ENCODE measurements at regions not wholly inside any gene's neighbourhood (a gene's known extent, or its start where the extent isn't known, plus 50 kb on each side); places are given as distances from the start of the nearest gene placed in this dataset.

DNA sequence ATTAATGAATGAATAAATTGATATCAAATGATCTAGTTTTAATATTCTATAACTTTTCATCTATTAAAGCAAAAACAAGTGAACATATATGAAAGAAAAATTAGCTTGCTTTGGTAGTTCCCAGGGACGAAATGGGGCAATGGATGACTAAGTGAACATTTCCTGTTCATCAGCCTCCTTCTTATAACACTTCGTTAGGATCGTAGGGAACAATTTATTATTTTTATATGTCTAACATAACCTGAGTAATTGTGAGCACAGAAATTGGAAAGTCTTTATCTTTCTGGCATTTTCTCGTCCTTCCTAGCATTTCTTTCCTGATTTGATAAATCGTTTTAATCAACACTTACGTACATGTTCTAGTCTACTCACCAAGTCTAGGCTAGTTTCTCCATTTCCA is 59.1 kb upstream of the PPP1R3C start:
- no CpG with 5 or more reads among the region's 6 CpGs for WGBS (ENCODE audit: extremely low coverage, insufficient read length, low lambda C conversion rate)
- H3K23me2 ChIP-seq (ENCODE audit: insufficient read length, low read depth, low read length, poor library complexity, severe bottlenecking): no peaks in the 10 kb centered on the region
- no peaks in the 10 kb centered on the region for H3K79me1 ChIP-seq (ENCODE audit: insufficient read depth, low read depth, low read length, poor library complexity, severe bottlenecking)
- no peak overlapping the region for H2BK20ac ChIP-seq (ENCODE audit: low read depth, low read length, poor library complexity, severe bottlenecking)
- H2AFZ ChIP-seq (ENCODE audit: low read length): no peak overlapping the region
- no peak overlapping the region for H4K91ac ChIP-seq (ENCODE audit: insufficient read length, low read depth, low read length)
- H2BK15ac ChIP-seq (ENCODE audit: low read depth, low read length): no peak overlapping the region
- no peak overlapping the region for H3K14ac ChIP-seq (ENCODE audit: insufficient read depth, low read length)
- no peak overlapping the region for H3K4me2 ChIP-seq (ENCODE audit: insufficient read depth, insufficient read length, low read length)
- H4K5ac ChIP-seq (ENCODE audit: insufficient read length, low read depth, low read length): no peak overlapping the region
- no peaks in the 10 kb centered on the region for H3K4me1 ChIP-seq (ENCODE audit: insufficient read depth, low read length)
- H2BK120ac ChIP-seq (ENCODE audit: low read depth, low read length, poor library complexity, severe bottlenecking): no peak overlapping the region
- no peak overlapping the region for H3K27ac ChIP-seq (ENCODE audit: insufficient read length, low read depth, low read length)
- no peak overlapping the region for H2AK5ac ChIP-seq (ENCODE audit: insufficient read length, low read length)
- H4K20me1 ChIP-seq (ENCODE audit: control insufficient read depth, insufficient read depth, insufficient read length): no peaks in the 10 kb centered on the region
- Mint-ChIP-seq H3K4me1 (peaks cover 0 to 4% of the 10 kb centered on the region in 2 experiments; a peak in 2 of 4 replicates), H3K36me3 (ENCODE audit: insufficient read depth in 1 of 3, low read depth in 3 of 3) (no peaks in the 10 kb centered on the region), H3K27me3 (ENCODE audit: low read depth) (peaks cover 2% of the 10 kb centered on the region; the same call in 1 of the 2 replicates), H3K4me3 (no peak overlapping the region), H3K27ac (no peak overlapping the region), H3K9me3 (no peaks in the 10 kb centered on the region)
- H3K9ac ChIP-seq (ENCODE audit: extremely low read depth, insufficient read length, low read length): no peak overlapping the region
- H3K27me3 ChIP-seq (ENCODE audit: insufficient read depth, low read length): no peaks in the 10 kb centered on the region
- no peak overlapping the region for H2BK5ac ChIP-seq (ENCODE audit: insufficient read length, low read length)
- H4K8ac ChIP-seq (replicated peaks; ENCODE audit: insufficient read length, low read depth, low read length): no peak overlapping the region
- no peak overlapping the region for H3T11ph ChIP-seq (ENCODE audit: low read length)
- no peaks in the 10 kb centered on the region for H3K9me3 ChIP-seq (ENCODE audit: control insufficient read depth, low read depth, low read length)
- DNase-seq: no peak
- no peak overlapping the region for H3K18ac ChIP-seq (ENCODE audit: insufficient read length, low read depth, low read length)
- TF ChIP-seq, protein P1, sequence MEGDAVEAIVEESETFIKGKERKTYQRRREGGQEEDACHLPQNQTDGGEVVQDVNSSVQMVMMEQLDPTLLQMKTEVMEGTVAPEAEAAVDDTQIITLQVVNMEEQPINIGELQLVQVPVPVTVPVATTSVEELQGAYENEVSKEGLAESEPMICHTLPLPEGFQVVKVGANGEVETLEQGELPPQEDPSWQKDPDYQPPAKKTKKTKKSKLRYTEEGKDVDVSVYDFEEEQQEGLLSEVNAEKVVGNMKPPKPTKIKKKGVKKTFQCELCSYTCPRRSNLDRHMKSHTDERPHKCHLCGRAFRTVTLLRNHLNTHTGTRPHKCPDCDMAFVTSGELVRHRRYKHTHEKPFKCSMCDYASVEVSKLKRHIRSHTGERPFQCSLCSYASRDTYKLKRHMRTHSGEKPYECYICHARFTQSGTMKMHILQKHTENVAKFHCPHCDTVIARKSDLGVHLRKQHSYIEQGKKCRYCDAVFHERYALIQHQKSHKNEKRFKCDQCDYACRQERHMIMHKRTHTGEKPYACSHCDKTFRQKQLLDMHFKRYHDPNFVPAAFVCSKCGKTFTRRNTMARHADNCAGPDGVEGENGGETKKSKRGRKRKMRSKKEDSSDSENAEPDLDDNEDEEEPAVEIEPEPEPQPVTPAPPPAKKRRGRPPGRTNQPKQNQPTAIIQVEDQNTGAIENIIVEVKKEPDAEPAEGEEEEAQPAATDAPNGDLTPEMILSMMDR (conservative IDR thresholded peaks at IDR 0.05): no peak
- no peak overlapping the region for H3K56ac ChIP-seq (ENCODE audit: insufficient read length, low read depth, low read length)
- no peaks in the 10 kb centered on the region for H3K79me2 ChIP-seq (ENCODE audit: insufficient read depth, low read length)
- H3K23ac ChIP-seq (ENCODE audit: insufficient read length, low read depth, low read length): no peak overlapping the region
- no peak overlapping the region for H2BK12ac ChIP-seq (ENCODE audit: insufficient read length, low read depth, low read length)
- H3K4ac ChIP-seq (ENCODE audit: low read depth, low read length): no peak overlapping the region
